ENCODE measurements at regions not wholly inside any gene's neighbourhood (a gene's known extent, or its start where the extent isn't known, plus 50 kb on each side); places are given as distances from the start of the nearest gene placed in this dataset.

GRCh38 chr1:11596295-11596694 lies 57.9 kb downstream of the FBXO2 start:
- no peak for DNase-seq
- in situ Hi-C loops (cut with HindIII; ENCODE audit: low pct_ligation_motif_present, low pct_unique_long_range_greater_than_20kb, low sequenced_read_pairs): no loop called here

DNA sequence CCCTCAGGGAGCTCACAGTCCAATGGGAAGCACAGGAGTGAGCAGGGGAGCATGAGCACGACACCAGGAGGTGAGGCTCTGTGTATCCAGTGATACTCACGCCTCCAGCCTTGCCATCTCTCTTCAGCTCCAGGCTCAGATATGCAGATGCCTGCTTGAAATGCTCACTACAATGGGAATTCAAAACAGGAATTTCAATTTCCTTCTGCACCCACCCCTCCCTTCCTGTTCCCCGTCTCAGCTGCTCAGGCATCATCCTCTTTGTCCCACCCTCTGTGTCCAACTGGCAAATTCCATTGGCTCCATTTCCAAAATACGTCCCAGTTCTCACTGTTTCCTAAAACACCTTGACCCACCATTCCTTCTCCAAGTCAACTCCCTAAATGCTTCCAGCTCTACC lies 58.9 kb downstream of the FBXO2 start:
- DNase-seq: no peak
- in situ Hi-C loops (cut with HindIII; ENCODE audit: low pct_ligation_motif_present, low pct_unique_long_range_greater_than_20kb, low sequenced_read_pairs): no loop called here

GRCh38 chr1:11594625-11595024 lies 59.6 kb downstream of the FBXO2 start:
- DNase-seq: no peak
- in situ Hi-C loops (cut with HindIII; ENCODE audit: low pct_ligation_motif_present, low pct_unique_long_range_greater_than_20kb, low sequenced_read_pairs): no loop called here

DNA sequence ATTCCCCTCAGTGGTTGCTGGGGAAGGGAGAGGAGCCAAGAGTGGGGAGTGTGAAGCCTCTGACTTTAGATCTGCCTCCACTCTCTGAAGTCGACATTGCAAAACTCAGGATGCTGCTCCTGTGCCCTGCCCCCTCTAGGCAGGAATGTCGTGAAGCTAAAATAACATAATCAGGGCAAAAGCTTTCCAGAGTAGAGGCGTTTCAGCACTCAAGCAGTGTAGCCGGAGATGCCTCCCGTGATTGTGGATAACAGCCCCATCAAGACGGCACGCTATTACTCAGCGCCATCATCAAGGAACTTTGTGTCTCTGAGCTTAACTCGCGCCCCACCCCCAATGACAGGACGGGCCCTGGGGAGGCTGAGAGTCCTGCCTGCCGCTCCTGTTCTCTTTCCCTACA lies 60.0 kb downstream of the FBXO2 start:
- peak; percentile 10 for DNase-seq

GRCh38 chr1:11592752-11593151 lies 61.5 kb downstream of the FBXO2 start:
- in situ Hi-C loops (cut with HindIII; ENCODE audit: low pct_ligation_motif_present, low pct_unique_long_range_greater_than_20kb, low sequenced_read_pairs): no loop called here
- no peak for DNase-seq

More for the DNA sequence above, 60.0 kb downstream of the FBXO2 start:
- in situ Hi-C loops (cut with HindIII; ENCODE audit: low pct_ligation_motif_present, low pct_unique_long_range_greater_than_20kb, low sequenced_read_pairs): no loop called here

DNA sequence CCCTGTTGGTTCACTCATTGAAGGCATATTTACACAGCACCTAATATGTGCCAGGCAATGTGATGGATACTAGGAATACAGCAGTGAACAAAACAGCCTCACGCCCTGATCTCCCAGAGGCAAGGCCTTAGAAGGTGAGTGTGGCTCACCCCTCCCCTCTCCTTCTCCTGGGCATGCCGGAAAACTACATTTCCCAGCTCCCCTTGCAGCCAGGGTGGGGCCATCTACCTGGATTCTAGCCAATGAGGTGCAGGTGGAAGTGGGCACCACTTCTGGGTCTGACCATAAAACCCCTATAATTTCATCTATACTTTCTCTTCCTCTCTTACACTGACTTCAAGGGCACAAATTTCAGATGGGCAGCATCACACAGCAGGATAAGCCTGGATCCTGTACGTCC lies 63.8 kb downstream of the FBXO2 start:
- DNase-seq: no peak
- in situ Hi-C loops (cut with HindIII; ENCODE audit: low pct_ligation_motif_present, low pct_unique_long_range_greater_than_20kb, low sequenced_read_pairs): no loop called here
